Esophagus muscularis mucosa (tissue), 3 donors: ENCODE measurements at regions not wholly inside any gene's neighbourhood (a gene's known extent, or its start where the extent isn't known, plus 50 kb on each side); places are given as distances from the start of the nearest gene placed in this dataset.
"Not testable (repeated sequence)": the region's sequence is repeated elsewhere in the genome, so short reads cannot be mapped to it uniquely, and the experiment has no call there.

Experiments used
- POLR2AphosphoS5 ChIP-seq, 2 donors: sonication (generic); formaldehyde crosslinking; IDR thresholded peaks; one replicate each; pipeline ENCODE4 v1.6.1; 2017; ENCODE audit warnings: antibody characterized with exemption in 2 of 2
- TF ChIP-seq, protein P1 (sequence below), 3 experiments: fragments of 200-600 bp in 2 of 3; fragments of 450-650 bp in 1 of 3; sonication (generic) in 2 of 3; IDR thresholded peaks; one replicate each; pipeline ENCODE4 v1.5.1; 2017 to 2019; ENCODE audit warnings: antibody characterized with exemption in 3 of 3, mild to moderate bottlenecking in 2 of 3, moderate library complexity in 1 of 3

GRCh38 chr19:21607011-21607410 lies 101.6 kb downstream of the ZNF429 start:
- TF ChIP-seq, protein P1, sequence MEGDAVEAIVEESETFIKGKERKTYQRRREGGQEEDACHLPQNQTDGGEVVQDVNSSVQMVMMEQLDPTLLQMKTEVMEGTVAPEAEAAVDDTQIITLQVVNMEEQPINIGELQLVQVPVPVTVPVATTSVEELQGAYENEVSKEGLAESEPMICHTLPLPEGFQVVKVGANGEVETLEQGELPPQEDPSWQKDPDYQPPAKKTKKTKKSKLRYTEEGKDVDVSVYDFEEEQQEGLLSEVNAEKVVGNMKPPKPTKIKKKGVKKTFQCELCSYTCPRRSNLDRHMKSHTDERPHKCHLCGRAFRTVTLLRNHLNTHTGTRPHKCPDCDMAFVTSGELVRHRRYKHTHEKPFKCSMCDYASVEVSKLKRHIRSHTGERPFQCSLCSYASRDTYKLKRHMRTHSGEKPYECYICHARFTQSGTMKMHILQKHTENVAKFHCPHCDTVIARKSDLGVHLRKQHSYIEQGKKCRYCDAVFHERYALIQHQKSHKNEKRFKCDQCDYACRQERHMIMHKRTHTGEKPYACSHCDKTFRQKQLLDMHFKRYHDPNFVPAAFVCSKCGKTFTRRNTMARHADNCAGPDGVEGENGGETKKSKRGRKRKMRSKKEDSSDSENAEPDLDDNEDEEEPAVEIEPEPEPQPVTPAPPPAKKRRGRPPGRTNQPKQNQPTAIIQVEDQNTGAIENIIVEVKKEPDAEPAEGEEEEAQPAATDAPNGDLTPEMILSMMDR (IDR thresholded peaks at IDR 0.05), result not testable (repeated sequence)
- TF ChIP-seq POLR2AphosphoS5 (IDR thresholded peaks at IDR 0.05), result not testable (repeated sequence)
